GM18867 (cell line): ENCODE measurements at regions not wholly inside any gene's neighbourhood (a gene's known extent, or its start where the extent isn't known, plus 50 kb on each side); places are given as distances from the start of the nearest gene placed in this dataset.
"Not testable (repeated sequence)": the region's sequence is repeated elsewhere in the genome, so short reads cannot be mapped to it uniquely, and the experiment has no call there.

ENCODE experiments used
- ATAC-seq: cut with Tn5 transposase; IDR thresholded peaks from one replicate; pipeline ENCODE4 v1.9.1; 2021; ENCODE audit warnings: mild to moderate bottlenecking, moderate library complexity; ENCODE audit not compliant: unreplicated experiment

DNA sequence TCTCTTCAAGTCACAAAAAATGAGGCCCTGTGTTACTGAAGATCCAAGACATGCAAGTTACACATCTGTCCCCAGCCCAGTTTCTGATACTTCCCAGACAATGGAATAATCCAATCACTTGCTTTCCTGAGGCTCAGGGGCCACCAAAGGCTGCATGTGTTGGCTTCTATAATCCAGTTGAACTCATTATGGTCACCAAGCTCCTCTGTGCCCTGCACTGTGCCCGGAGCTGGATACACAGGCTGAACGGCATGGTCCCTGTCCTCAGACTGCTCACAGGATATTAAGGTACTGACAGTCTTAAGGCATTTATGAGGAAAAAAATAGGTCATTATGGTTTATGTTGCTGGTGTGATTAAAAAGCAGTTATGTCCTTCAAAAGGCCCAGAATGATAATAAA lies 117.0 kb upstream of the SYT6 start:
- ATAC-seq, result no peak

DNA sequence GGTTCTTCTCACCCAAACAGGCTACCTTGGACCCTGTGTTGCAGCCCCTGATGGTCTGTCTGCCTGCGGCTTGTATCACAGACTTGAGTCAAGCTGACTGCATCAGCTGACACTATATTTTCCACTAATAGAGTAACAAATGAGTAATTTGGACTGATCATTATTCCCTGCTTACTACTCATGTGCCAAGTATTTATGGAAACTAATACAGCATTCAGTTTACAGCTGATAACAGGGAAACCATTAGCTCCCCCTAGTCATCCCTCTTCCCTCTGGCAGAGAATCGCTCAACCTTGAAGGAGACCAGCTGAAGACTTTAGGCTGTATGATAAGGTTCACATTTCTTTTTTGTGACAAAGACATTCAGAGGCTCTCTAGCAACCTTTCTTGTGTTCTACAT lies 116.6 kb upstream of the SYT6 start:
- ATAC-seq, result no peak

DNA sequence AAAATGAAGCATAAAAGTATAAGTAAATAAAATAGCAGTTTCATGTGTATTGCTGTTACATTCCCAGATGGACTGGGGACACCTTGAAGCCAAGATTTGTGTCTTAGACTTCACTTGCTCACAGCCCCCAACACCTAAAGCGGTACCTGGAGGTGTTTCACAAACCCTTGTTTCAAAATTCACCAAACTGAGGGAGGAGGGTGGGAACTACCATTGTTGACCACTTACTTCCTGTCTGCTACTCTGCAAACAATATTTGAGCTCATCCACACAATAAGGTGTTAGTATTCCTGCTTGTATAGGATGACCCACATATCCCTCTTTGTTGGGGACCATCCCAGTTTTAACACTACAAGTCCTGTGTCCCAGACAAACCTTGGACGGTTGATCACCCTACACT lies 115.9 kb upstream of the SYT6 start:
- no peak for ATAC-seq

DNA sequence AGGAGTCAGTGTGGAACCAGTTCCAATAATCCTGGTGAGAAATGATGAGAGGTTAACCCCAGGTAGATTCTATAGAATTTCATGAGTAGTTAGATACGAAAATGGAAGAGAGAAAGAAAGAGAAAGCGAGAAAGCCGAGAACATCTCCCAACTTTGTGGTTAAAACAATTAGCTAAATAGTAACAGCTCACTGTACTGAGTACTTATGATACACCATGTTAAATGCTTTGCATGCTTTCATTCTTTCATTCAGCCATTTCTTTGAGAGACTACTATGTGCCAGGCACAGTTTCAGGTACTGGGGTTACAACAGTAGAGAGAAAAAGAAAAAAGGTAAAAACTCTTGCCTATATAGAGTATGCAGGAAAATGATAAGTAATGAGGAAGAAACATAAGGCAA lies 109.7 kb upstream of the SYT6 start:
- ATAC-seq, result peak; percentile 99

DNA sequence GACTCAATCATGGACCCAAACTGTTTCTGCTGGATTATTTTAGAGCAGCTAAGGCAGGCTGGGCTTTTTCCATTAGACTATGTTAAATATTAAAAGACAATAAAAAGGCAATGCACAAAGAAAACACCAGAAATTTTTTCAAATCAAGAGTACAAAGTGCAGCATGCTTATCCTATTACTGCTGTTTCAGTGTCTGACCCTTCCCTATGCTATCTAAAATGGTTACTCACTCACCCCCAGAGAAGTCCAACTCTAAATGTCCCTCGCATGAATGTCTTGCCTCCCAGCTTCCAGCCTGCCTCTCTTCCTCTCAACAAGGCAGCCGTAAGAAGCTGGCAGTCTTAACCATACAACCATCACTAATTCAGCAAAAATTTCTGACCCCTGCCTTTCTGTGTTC lies 108.7 kb upstream of the SYT6 start:
- ATAC-seq, result no peak

DNA sequence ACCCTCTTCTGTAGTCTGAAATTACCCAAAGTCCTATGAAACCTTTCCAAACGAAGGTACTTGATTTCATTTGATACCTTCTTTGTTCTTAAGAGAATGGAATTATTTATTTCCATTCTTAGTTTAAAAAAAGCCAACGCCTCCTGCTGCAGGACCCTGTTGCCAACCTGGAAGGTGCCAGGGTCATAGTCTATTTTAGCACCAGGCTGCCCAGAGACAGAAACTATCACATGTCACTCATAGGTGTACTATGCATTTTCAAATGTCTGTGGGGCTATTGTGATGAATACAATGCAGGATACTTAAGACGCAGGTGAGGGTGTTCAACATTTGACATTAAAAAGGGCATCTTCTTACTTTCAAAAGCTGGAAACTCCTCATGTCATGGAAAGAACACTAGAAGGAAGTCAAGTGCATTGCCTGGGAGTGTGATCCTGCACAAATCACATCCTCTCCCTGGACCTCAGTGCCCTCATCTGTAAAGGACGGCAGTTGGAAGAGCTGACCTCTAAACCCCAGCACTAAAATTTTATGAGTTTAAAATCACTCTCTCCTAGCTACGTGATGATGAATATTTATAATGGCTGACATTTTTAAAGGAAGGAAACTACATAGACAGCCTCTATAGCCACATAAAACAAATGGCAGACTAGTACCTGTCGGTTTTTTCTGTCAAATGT lies 107.3 kb upstream of the SYT6 start:
- ATAC-seq, result no peak

DNA sequence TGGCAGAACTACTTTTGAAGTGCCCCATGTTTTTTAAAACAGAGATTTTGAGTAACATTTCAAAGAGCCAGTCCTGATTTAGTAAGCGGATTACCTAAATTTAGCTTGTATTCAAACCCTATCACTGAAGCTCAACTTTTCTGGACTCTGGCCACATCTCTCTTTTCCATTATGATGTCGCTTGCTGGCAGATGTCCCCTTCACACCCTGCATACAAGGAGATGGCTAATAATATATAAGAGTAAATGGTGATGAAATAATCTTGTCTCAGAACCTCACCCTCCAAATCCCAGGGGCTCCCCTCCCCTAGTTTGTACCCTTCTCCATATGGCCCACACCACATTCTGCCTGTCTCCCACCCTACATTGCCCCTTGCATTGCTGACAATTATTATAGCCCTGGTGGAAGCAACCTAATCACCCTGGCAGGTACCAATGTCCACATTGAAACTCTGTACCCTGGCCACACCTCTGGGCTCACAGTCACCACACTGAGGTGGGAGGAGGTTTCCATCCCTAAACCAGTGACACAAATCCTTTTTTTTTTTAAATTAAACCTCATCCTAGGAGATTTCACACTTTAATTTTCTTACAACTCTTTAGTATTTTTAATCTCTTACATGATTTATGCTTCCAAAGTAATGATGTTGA lies 106.0 kb upstream of the SYT6 start:
- ATAC-seq, result no peak

DNA sequence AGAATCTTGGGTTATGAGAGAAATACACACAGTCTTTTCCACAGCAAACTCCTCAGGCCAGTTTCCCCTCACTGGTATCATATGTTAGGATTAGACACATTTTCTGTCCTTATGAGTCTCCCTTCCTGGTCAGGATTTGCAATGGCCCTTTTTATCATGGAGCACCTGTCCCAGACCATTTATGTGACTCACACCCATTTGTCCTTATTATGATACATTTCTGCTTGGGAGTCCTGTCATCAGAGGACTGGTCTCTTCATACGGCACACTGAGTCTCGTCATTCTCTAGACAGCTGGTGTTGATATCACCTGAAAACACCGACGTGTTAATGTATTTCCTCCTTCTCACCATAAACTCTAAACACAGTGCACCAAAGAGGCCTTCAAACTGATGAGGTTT lies 105.0 kb upstream of the SYT6 start:
- ATAC-seq, result no peak

DNA sequence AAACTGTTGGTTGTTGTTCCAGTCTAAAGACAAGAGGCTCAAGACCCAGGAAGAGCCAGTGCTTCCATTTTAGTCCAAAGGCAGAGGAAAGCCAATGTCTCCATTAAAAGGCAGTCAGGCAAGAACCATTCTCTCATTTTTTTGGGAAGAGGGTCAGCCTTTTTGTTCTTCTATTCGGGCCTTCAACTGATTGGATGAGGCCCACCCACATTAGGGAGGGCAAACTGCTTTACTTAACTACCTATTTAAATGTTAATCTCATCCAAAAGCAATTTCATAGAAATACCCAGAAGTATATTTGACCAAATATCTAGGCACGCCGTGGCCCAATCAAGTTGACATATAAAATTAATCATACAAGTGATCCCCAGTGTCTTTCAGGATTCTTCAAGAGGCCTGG lies 104.4 kb upstream of the SYT6 start:
- no peak for ATAC-seq

DNA sequence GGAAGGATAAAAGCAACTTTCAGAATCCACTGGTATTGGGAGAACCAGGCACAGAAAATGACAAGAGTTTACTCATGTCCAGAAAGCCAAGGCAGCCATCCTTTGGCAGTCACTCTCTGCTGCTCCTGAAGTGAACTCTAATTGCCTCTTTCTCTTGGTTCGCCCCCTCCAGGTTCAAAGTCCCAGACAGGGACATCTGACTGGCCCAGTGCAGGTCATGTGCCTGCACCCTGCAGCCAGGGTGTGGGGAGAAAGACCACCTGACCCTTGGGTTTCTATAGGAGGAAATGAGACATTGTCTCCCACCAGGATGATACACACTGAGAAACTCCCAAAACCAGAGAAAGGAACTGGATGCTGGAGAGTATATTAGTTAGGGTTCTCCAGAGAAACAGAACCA lies 103.9 kb upstream of the SYT6 start:
- no peak for ATAC-seq

DNA sequence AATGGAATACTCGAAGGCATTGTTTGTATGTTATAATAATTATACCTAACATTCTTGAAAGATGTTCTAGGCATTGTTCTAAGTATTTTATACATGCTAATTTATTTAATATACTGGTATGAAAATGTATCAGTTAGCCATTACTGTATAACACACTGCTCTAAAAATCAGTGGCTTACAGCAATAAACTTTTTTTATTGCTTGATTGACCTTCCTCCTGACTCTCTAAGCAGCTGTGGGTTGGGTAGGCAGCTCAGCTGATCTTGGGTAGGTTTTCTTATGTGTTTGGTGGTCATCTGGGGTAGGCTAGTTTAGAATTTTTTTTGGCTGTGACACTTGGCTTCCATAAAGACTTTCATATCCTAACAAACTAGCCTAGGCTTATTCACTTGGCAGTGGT lies 100.2 kb upstream of the SYT6 start:
- no peak for ATAC-seq

DNA sequence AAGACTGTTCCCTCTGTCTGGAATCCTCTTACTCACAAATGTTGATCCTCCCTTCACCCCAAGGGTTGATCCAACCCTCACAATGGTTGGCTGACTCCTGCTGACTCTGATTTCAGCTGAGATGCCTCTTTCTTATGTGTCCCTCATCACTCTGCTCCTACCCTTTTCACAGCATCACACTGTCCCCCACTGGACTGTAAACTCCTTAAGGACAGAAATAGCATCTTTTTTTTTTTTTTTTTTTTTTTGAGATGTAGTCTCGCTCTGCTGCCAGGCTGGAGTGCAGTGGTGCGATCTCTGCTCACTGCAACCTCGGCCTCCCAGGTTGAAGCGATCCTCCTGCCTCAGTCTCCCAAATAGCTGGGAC lies 97.9 kb upstream of the SYT6 start:
- no peak for ATAC-seq

DNA sequence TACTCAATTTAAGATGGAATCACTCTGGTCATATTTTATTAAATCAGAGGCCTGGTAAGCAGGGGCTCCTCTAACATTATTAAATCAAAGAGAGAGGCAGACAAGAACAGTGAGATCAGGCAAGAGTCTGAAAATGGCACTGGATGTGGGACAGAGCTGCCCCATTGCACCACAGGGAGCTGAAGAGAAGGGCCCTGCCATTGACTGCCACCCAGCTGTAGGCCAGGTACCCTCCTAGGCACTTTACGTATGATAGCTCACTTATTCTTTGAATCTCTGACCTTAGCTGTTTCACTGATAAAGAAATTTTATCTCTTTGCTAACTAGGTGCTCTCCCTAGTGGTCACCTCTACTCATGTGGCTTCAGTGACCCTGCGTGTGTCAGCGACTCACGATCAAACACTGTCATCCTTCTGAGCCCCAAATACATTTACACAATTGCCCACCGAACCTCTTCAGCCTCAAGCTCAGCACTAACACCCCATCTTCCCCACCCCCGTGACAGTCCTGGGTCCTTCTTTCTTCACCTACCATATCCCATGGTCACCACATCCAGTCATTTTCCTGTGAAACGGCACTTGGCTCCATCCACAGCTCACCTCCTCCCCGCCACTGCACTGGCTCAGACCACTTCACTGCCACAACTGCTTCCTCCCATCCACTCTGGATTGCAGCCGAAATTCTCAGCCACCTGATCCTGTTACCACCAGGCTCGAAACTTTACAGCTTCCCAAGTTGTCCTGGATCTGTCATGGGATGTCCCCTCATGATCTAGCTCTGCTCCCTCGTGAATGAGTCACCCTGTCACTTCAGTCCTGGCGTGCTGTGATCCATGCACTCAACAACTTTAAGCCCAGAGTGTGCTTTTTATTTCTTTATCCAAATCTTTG lies 97.3 kb upstream of the SYT6 start:
- ATAC-seq, result no peak

DNA sequence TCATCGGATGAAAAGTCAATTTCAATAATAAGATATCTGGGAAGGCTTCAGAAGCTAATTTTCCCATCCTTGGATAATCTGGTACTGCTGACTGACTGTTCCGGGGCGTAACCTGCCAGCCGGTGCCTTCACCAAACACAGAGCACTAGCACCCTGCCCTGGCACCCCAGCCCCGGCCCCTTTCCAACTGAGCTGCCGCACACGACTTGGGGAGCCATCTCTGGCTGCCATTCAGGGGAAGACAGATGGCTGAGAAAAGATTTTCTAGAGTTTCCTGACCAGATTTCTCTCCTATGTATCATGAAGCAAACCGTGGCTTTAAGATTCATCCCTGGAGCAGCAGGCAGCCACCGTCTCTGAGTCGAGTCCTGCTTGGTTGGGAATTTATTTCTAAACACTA lies 96.0 kb upstream of the SYT6 start:
- no peak for ATAC-seq

DNA sequence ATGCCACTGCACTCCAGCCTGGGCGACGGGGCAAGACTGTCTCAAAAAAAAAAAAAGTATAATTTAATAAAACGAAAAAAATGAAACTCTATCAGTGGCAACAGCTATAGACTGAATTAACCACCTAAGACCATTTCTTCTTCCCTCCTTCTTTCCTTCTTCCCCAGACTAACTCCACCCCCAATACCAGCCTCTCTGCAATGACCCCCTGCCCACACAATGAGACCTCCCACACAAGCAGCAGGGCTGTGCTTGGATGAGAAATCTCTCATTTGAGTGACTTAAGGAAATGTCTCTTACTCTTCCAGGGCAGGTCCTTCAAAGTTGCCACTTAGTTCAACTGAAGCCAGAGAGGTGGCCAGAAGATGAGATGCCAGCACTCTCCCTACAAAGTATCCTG lies 94.5 kb upstream of the SYT6 start:
- no peak for ATAC-seq

DNA sequence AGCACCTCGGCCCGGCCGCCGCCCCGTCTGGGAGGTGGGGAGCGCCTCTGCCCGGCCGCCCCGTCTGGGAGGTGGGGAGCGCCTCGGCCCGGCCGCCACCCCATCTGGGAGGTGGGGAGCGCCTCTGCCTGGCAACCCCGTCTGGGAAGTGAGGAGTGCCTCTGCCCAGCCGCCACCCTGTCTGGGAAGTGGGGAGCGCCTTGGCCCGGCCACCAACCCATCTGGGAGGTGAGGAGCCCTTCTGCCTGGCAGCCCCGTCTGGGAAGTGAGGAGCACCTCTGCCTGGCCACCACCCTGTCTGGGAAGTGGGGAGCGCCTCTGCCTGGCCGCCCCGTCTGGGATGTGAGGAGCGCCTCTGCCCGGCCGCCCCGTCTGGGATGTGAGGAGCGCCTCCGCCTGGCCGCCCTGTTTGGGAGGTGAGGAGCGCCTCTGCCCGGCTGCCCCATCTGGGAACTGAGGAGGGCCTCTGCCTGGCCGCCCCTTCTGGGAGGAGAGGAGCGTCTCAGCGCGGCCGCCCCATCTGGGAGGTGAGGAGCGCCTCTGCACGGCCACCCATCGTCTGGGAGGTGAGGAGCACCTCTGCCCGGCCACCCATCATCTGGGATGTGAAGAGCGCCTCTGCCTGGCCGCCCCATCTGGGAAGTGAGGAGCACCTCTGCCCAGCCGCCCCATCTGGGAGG lies 89.0 kb upstream of the SYT6 start:
- not testable (repeated sequence) for ATAC-seq

DNA sequence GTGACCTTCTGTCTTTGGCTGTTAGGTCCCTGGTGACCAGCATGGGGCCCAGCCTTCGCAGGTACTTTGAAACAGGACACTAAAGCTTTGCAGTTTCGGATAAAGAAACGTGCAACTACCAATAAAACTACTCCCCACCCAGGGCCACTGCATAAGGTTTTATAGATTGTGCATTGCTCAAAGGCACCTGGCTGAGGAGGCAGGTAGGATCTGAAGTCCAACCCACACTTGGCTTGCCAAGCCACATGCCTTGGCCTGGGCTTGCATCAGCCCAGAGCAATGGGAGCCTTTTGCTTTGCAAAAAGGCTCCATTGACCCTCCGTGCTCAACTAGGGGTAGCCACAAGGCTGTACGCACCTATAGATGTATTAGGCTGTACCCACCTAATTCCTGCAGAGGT lies 84.4 kb upstream of the SYT6 start:
- ATAC-seq, result no peak

DNA sequence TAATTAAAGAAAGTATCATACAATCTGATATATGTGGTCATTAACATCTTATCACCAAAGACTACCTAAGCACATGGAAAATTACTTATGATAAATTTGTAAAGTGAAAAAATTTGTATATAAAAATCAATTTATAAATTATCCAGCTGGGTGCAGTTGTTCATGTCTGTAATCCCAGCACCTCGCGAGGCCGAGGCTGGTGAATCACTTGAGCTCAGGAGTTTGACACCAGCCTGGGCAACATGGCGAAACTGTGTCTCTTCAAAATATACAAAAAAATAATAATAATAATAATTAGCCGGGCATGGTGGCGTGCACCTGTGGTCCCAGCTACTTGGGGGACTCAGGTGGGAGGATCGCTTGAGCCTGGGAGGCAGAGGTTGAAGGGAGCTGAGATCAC lies 82.8 kb upstream of the SYT6 start:
- no peak for ATAC-seq

DNA sequence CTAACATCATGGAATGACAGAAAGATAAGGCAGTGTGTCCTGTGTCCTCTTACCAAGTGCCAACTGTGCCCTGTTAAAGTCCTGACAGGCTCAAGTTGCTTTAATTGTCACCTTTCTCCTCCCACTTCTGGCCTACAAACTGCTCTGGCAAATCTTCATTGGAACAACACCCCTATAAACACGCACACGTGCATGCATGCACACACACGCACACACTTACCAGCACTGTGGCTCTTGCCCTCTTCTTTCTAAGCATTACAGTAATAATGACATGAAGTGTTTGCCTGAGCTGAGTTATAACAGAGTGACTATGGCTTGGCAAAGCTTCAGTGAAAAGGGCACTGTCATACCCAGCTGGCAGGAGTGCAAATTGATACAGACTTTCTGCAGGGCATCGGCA lies 82.3 kb upstream of the SYT6 start:
- no peak for ATAC-seq

DNA sequence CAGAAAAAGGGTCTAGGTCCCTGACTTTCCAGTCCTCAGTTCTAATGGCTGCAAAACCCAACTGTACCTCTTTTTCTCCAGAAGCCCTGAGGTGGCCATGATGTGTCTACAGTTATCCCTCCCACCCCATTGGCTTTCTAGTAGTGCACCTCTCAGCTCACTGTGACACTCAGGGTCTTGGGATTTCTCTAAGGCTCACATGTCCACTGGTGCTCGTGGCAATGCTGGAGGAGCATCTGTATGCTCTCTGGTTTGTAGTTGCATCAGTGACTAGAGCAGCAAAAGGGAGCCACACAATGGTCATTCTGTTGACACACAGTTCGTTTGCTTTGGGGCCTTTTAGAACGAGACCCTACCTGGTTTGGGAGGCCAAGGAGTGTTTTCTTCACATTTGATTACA lies 81.6 kb upstream of the SYT6 start:
- ATAC-seq, result no peak

DNA sequence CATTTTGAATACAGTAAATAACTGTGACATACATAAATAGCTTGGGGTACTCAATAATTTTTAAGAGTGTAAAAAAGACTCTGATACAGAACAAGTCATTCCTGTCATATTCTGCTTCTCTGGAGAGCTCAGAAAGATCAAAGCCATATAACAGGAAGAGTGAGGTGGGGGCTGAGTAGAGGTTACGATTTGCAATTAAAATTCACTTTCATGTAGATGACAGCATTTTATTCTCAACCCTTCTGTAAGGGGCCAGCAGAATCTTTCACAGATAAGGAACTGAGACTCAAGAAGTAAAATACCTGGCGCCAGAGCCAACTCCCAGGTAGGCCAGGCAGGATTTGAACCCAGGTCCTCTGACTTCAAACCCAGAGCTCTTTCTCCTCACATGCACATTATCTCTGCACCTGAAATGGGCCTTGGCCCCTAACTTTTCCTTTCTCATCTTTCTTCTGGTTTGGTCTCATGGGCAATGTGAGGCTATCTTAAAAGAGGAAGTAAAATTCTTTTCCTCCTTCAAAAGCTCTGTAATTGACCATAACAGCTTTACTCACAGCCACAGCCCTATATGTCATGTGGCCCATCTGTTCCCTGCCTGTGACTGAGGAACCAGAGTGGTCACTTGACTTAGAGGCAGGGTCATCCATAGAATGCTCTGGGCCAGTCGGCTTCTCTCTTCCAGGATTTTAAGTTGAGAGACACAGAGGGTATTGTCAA lies 80.9 kb upstream of the SYT6 start:
- peak; percentile 71 for ATAC-seq
